ENCODE measurements at regions not wholly inside any gene's neighbourhood (a gene's known extent, or its start where the extent isn't known, plus 50 kb on each side); places are given as distances from the start of the nearest gene placed in this dataset.

GRCh38 chr6:47145212-47145611 is 103.1 kb upstream of the ADGRF1 start:
- Histone ChIP-seq H3K36me3 (no peaks in the 10 kb centered on the region), H3K4me1 (peaks cover 12% of the 10 kb centered on the region), H3F3A (ENCODE audit: low read depth) (no peaks in the 10 kb centered on the region), H3K79me2 (ENCODE audit: low read depth) (no peaks in the 10 kb centered on the region), H3K27ac (no peak overlapping the region), H3K9me3 (ENCODE audit: low read depth) (no peaks in the 10 kb centered on the region), H3K27me3 (no peaks in the 10 kb centered on the region), H3K9ac (no peak overlapping the region), H3K4me2 (no peak overlapping the region), H4K20me1 (ENCODE audit: low read depth) (no peaks in the 10 kb centered on the region), H2AFZ (replicated peaks) (no peak overlapping the region), H3K4me3 (no peak overlapping the region)
- Mint-ChIP-seq H3K9me3 (peaks cover 3% of the 10 kb centered on the region), H3K27ac (no peak overlapping the region), H3K4me1 (peaks cover 25% of the 10 kb centered on the region), H3K36me3 (no peaks in the 10 kb centered on the region), H3K27me3 (ENCODE audit: insufficient read depth, low read depth) (peaks cover 3% of the 10 kb centered on the region), H3K4me3 (no peak overlapping the region)
- TF ChIP-seq EZH2 (IDR thresholded peaks at IDR 0.05), result no peak
- TF ChIP-seq CTCF (IDR thresholded peaks at IDR 0.05), result no peak
- no peak for TF ChIP-seq EZH2phosphoT487 (IDR thresholded peaks at IDR 0.05)
- no peak for DNase-seq (ENCODE audit: low spot score)

- H3K4me3 Mint-ChIP-seq, result no peak overlapping the region
- Histone ChIP-seq H3F3A (ENCODE audit: low read depth) (no peaks in the 10 kb centered on the region), H3K4me1 (peaks cover 12% of the 10 kb centered on the region), H3K36me3 (no peaks in the 10 kb centered on the region), H3K4me2 (no peak overlapping the region), H3K27ac (no peak overlapping the region), H3K4me3 (no peak overlapping the region), H2AFZ (replicated peaks) (no peak overlapping the region), H3K9ac (no peak overlapping the region), H3K9me3 (ENCODE audit: low read depth) (no peaks in the 10 kb centered on the region), H3K27me3 (no peaks in the 10 kb centered on the region), H3K79me2 (ENCODE audit: low read depth) (no peaks in the 10 kb centered on the region), H4K20me1 (ENCODE audit: low read depth) (no peaks in the 10 kb centered on the region)
- TF ChIP-seq EZH2phosphoT487 (IDR thresholded peaks at IDR 0.05) (no peak), CTCF (IDR thresholded peaks at IDR 0.05) (no peak), EZH2 (IDR thresholded peaks at IDR 0.05) (no peak)
- H3K27ac Mint-ChIP-seq, result no peak overlapping the region
- H3K27me3 Mint-ChIP-seq (ENCODE audit: insufficient read depth, low read depth), result peaks cover 3% of the 10 kb centered on the region
- H3K4me1 Mint-ChIP-seq, result peaks cover 25% of the 10 kb centered on the region
- H3K36me3 Mint-ChIP-seq, result no peaks in the 10 kb centered on the region
- H3K9me3 Mint-ChIP-seq, result peaks cover 3% of the 10 kb centered on the region
- no peak for DNase-seq (ENCODE audit: low spot score)
These were observed 102.2 kb upstream of the ADGRF1 start for GRCh38 chr6:47144306-47144705.

GRCh38 chr6:47141963-47142362 is 99.8 kb upstream of the ADGRF1 start:
- no peak overlapping the region for H3K4me3 ChIP-seq
- H3K4me1 ChIP-seq, result peaks cover 10% of the 10 kb centered on the region
- no peaks in the 10 kb centered on the region for H4K20me1 ChIP-seq (ENCODE audit: low read depth)
- Mint-ChIP-seq H3K4me1 (peaks cover 14% of the 10 kb centered on the region), H3K27ac (no peak overlapping the region), H3K27me3 (ENCODE audit: insufficient read depth, low read depth) (no peaks in the 10 kb centered on the region), H3K4me3 (no peak overlapping the region), H3K9me3 (peaks cover 3% of the 10 kb centered on the region), H3K36me3 (no peaks in the 10 kb centered on the region)
- no peaks in the 10 kb centered on the region for H3K79me2 ChIP-seq (ENCODE audit: low read depth)
- no peak overlapping the region for H3K27ac ChIP-seq
- no peak overlapping the region for H2AFZ ChIP-seq (replicated peaks)
- H3K9me3 ChIP-seq (ENCODE audit: low read depth), result no peaks in the 10 kb centered on the region
- no peaks in the 10 kb centered on the region for H3K36me3 ChIP-seq
- no peak for DNase-seq (ENCODE audit: low spot score)
- no peaks in the 10 kb centered on the region for H3F3A ChIP-seq (ENCODE audit: low read depth)
- no peak overlapping the region for H3K9ac ChIP-seq
- H3K4me2 ChIP-seq, result no peak overlapping the region
- TF ChIP-seq CTCF (IDR thresholded peaks at IDR 0.05) (no peak), EZH2 (IDR thresholded peaks at IDR 0.05) (no peak), EZH2phosphoT487 (IDR thresholded peaks at IDR 0.05) (no peak)
- no peaks in the 10 kb centered on the region for H3K27me3 ChIP-seq

All from neural progenitor cell (in vitro differentiated cells).